ENCODE measurements at regions not wholly inside any gene's neighbourhood (a gene's known extent, or its start where the extent isn't known, plus 50 kb on each side); places are given as distances from the start of the nearest gene placed in this dataset.

DNA sequence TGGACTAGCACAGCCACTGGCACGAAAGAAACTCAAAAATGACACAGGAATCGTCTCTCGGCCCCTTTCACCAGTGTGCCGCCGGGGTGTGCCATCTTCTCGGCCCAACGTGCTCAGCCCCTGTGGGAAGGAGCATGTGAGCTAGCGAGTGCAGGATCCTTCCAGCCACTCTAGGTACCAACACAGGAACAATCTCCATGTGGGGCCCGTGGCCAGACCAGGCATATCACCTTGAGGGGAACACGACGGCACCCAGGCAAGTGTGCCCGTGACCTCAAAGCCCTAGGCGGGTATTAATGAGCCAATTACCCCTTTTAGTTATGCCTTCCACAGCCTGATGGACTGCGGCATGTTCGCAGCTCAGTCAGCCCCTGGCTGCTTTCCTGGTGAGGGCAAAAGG, 231.5 kb downstream of the FAT4 start:
- TF ChIP-seq, protein P1, sequence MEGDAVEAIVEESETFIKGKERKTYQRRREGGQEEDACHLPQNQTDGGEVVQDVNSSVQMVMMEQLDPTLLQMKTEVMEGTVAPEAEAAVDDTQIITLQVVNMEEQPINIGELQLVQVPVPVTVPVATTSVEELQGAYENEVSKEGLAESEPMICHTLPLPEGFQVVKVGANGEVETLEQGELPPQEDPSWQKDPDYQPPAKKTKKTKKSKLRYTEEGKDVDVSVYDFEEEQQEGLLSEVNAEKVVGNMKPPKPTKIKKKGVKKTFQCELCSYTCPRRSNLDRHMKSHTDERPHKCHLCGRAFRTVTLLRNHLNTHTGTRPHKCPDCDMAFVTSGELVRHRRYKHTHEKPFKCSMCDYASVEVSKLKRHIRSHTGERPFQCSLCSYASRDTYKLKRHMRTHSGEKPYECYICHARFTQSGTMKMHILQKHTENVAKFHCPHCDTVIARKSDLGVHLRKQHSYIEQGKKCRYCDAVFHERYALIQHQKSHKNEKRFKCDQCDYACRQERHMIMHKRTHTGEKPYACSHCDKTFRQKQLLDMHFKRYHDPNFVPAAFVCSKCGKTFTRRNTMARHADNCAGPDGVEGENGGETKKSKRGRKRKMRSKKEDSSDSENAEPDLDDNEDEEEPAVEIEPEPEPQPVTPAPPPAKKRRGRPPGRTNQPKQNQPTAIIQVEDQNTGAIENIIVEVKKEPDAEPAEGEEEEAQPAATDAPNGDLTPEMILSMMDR (IDR thresholded peaks at IDR 0.05) = no peak
- TF ChIP-seq ZFX (IDR thresholded peaks at IDR 0.05; ENCODE audit: borderline replicate concordance) = no peak

Measured in 22Rv1 (cell line).